HFFc6 (cell line): ENCODE measurements at regions not wholly inside any gene's neighbourhood (a gene's known extent, or its start where the extent isn't known, plus 50 kb on each side); places are given as distances from the start of the nearest gene placed in this dataset.

ENCODE experiments used
- DNase-seq: peaks from one replicate; pipeline ENCODE4 v3.0.0-alpha.2; 2018
- H3K27ac Mint-ChIP-seq: 2 replicates; pipeline ENCODE4 v1.8.0; 2020; ENCODE audit warnings: mild to moderate bottlenecking, mixed read lengths
- H3K27me3 Mint-ChIP-seq: 2 replicates; pipeline ENCODE4 v1.8.0; 2021; ENCODE audit warnings: mild to moderate bottlenecking, moderate library complexity, mixed read lengths; ENCODE audit not compliant: insufficient read depth
- H3K36me3 Mint-ChIP-seq: 2 replicates; pipeline ENCODE4 v1.8.0; 2021; ENCODE audit warnings: low read depth, mixed read lengths
- H3K4me1 Mint-ChIP-seq: 2 replicates; pipeline ENCODE4 v1.8.0; 2020; ENCODE audit warnings: low read depth, mixed read lengths
- H3K4me3 Mint-ChIP-seq: 2 replicates; pipeline ENCODE4 v1.8.0; 2020; ENCODE audit warnings: mild to moderate bottlenecking, moderate library complexity, mixed read lengths
- H3K9me3 Mint-ChIP-seq: 2 replicates; pipeline ENCODE4 v1.8.0; 2020; ENCODE audit warnings: mild to moderate bottlenecking, mixed read lengths
- TF ChIP-seq, protein P1 (sequence below): fragments of 200-600 bp; sonication (generic); IDR thresholded peaks from 2 replicates; pipeline ENCODE4 v1.5.0; 2021; ENCODE audit warnings: antibody characterized with exemption, mild to moderate bottlenecking

DNA sequence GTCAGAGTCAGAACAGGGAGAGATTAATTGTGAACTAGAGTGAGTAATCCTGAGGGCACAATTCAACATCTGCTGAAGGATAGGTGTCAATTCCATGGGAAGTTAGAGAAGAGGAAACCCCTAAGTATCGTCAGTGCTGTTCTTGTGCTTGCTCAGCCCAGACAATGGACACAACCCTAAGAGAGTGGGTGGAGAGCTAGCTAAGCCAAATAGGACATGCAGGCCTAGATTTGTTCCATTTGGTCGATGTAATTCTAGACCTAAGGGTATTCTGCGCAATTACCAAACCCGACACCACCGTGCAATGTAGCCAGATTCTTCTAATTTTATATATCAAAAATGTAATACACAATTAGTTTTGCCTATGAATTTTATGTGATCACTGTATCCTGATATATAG is 431.6 kb downstream of the SH3GL2 start:
- DNase-seq: no peak
- Mint-ChIP-seq H3K4me3 (no peak overlapping the region), H3K9me3 (no peaks in the 10 kb centered on the region), H3K27ac (no peak overlapping the region), H3K36me3 (no peaks in the 10 kb centered on the region), H3K4me1 (no peaks in the 10 kb centered on the region), H3K27me3 (no peaks in the 10 kb centered on the region)
- TF ChIP-seq, protein P1, sequence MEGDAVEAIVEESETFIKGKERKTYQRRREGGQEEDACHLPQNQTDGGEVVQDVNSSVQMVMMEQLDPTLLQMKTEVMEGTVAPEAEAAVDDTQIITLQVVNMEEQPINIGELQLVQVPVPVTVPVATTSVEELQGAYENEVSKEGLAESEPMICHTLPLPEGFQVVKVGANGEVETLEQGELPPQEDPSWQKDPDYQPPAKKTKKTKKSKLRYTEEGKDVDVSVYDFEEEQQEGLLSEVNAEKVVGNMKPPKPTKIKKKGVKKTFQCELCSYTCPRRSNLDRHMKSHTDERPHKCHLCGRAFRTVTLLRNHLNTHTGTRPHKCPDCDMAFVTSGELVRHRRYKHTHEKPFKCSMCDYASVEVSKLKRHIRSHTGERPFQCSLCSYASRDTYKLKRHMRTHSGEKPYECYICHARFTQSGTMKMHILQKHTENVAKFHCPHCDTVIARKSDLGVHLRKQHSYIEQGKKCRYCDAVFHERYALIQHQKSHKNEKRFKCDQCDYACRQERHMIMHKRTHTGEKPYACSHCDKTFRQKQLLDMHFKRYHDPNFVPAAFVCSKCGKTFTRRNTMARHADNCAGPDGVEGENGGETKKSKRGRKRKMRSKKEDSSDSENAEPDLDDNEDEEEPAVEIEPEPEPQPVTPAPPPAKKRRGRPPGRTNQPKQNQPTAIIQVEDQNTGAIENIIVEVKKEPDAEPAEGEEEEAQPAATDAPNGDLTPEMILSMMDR: no peak

DNA sequence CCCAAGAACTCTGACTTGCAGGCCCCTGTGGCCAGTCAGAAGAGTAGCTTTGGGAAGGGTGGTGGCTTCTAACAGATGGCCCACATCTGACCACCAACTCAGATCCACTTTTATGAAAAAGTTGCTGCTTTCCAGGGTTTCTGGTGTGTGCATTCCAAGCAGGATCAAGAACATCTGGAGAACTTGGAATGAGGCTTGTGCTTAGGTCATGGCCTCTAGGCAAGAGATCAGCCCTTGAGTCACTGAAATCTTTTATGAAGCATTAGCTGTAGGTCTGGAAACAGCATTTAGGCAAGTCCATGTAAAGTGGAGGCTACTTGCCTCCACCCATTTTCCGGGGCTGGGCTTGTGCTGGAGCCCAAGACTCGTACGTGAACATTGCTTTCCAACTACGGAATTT is 433.3 kb downstream of the SH3GL2 start:
- H3K4me1 Mint-ChIP-seq: no peaks in the 10 kb centered on the region
- H3K27ac Mint-ChIP-seq: no peak overlapping the region
- H3K27me3 Mint-ChIP-seq: no peaks in the 10 kb centered on the region
- no peak overlapping the region for H3K4me3 Mint-ChIP-seq
- H3K36me3 Mint-ChIP-seq: no peaks in the 10 kb centered on the region
- TF ChIP-seq, protein P1: no peak
- H3K9me3 Mint-ChIP-seq: no peaks in the 10 kb centered on the region
- no peak for DNase-seq

DNA sequence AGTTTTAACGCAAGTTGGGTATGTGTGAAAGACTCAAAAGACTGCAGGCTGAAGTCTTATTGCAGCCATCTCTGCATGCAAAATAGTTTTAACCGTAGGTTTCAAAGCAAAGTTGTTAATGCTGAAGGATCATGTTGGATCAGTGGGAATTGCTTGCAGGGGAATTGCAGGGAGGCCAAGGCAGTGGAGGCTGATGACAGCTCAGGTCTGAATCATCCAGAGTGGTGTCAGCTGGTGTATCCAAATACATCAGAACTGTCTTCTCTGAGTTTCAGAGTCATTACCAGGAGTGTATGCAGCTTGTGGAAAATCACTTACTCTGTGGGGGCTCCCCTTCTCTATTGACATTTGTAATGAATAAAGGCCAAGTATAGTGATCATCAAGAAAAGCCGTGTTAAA is 435.7 kb downstream of the SH3GL2 start:
- Mint-ChIP-seq H3K4me1 (no peaks in the 10 kb centered on the region), H3K9me3 (no peaks in the 10 kb centered on the region; the same call in 1 of the 2 replicates), H3K4me3 (no peak overlapping the region), H3K27me3 (no peaks in the 10 kb centered on the region), H3K36me3 (no peaks in the 10 kb centered on the region), H3K27ac (no peak overlapping the region)
- TF ChIP-seq, protein P1: no peak
- no peak for DNase-seq

DNA sequence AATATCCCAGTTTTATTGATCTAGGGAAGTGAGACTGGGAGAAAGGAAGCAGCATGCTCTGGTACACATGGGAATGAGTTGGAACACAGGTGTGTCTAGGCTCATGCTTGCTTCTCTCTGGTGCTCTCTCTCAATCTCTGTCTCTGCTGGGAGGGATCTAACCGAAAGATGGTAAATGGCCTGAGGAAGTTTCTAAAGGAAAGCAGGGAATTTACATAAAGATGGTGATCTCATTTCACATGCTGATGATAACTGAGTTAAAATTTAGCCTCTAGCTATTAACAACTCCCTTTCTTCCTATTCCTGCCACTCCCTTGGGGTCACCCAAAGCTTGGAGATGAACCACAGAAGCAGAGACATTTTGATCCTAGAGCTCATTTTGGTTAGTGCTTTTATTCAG is 436.2 kb downstream of the SH3GL2 start:
- Mint-ChIP-seq H3K36me3 (no peaks in the 10 kb centered on the region), H3K27me3 (peaks cover under 1% of the 10 kb centered on the region; the same call in 1 of the 2 replicates), H3K27ac (no peak overlapping the region), H3K9me3 (no peaks in the 10 kb centered on the region; the same call in 1 of the 2 replicates), H3K4me1 (no peaks in the 10 kb centered on the region), H3K4me3 (no peak overlapping the region)
- TF ChIP-seq, protein P1: no peak
- DNase-seq: no peak

DNA sequence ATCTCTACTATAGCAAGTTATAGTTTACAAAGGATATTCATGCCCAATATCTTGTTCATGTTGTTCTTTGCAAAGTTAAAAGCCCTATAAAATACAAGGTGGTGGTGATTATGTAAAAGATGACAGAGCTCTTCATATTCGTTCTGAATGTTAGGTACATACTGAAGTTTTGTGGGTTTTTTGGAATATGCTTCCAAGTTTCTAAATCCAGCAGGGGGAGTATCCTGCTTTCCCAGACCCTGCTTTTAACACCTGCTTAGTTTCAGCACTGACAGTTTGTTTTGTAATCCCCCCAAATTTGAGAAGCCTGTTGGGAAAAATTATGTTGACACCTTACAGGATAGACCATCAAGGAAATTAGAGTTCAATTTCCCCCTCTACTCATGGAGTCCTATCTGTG is 438.3 kb downstream of the SH3GL2 start:
- no peak for DNase-seq
- Mint-ChIP-seq H3K4me3 (no peak overlapping the region), H3K4me1 (no peaks in the 10 kb centered on the region), H3K9me3 (no peaks in the 10 kb centered on the region; the same call in 1 of the 2 replicates), H3K27ac (no peak overlapping the region), H3K36me3 (no peaks in the 10 kb centered on the region), H3K27me3 (peaks cover 4% of the 10 kb centered on the region; the same call in 1 of the 2 replicates)
- TF ChIP-seq, protein P1: peak; percentile 15; the same call in 1 of the 2 replicates

DNA sequence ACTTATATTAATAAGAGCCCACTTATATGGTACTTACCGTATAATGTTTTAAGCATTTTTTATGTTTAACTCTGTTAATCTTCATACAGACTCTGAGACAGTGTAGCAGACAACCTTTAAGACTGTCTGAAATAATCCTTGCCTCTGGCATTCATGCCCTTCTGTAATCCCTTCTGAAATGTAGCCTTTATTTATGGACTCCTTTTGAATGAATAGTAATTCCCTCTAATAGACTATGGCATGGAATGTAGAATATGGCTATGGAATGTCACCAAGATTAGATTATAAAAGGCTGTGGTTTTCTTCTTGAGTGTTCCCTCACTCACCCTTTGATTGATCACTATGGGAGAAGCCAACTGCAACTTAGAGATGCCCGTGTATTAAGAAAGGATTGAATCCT is 439.4 kb downstream of the SH3GL2 start:
- no peak for DNase-seq
- H3K4me1 Mint-ChIP-seq: no peaks in the 10 kb centered on the region
- H3K27ac Mint-ChIP-seq: no peak overlapping the region
- no peak overlapping the region for H3K4me3 Mint-ChIP-seq
- no peaks in the 10 kb centered on the region for H3K36me3 Mint-ChIP-seq
- TF ChIP-seq, protein P1: no peak
- H3K27me3 Mint-ChIP-seq: peaks cover 4% of the 10 kb centered on the region; the same call in 1 of the 2 replicates
- H3K9me3 Mint-ChIP-seq: no peaks in the 10 kb centered on the region; the same call in 1 of the 2 replicates
